Stimulated activated CD8-positive, alpha-beta memory T cell treated with anti-CD3 and anti-CD28 coated beads, Interleukin-4, amount 100 ng/mL, for 1 hour (primary cell): ENCODE measurements at regions not wholly inside any gene's neighbourhood (a gene's known extent, or its start where the extent isn't known, plus 50 kb on each side); places are given as distances from the start of the nearest gene placed in this dataset.

Source experiments
- DNase-seq, 2 donors: peaks; one replicate each; pipeline ENCODE4 v3.0.0-alpha.2; 2020; ENCODE audit warnings: low read depth in 2 of 2, low spot score in 1 of 2

DNA sequence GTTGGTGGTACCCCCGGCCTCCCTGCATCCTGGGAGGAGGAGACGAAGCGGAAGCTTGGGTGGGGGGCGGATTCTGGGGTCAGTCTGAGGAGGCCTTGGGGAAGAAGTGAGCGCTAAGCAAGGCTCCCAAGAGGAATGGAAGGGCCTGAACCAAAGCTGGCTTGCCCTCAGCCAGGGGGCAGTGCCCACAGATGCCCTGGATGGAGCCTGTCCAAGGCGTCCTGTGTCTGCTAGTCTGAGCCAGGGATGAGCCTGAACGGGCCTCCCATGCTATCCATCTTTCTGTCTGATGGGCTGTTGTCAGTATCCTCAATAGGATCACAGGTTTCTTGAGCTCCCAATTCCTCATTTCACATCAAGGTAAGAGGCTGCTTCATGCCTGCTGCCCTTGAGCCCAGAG is 122.3 kb upstream of the LHX1 start:
- DNase-seq = no peak

DNA sequence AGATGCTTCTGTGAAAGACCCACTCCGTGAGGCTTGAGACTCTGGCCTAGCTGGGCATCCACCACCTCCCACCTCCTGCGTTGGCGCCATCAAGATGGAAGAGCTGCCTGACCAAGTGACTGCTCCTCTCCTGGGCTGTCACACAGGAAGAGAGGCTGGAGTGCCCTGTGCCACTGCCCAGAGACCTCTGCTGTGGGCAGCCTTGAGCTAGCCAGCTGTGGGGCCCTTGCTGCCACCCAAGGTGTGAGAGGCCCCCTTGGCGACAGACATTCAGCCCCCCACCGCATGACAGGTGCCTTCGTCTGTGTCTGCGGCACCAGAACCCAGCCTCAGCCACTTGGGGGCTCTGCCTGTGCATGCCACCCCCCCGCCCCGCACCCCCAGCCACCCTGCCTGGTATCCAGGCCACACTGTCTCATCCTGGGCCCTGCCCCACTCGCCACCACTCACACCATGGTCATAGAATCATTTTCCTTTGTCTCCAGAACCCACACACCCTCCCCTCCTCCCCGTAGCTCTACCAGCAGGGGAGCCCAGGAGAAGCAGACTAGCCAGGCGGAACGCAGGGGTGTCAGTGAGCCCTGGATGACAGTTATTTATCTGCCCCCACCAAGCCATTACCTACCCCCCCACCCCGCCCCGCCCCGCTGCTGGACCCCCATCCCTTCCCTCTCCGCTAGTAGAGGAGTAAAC is 120.9 kb upstream of the LHX1 start:
- no peak for DNase-seq

DNA sequence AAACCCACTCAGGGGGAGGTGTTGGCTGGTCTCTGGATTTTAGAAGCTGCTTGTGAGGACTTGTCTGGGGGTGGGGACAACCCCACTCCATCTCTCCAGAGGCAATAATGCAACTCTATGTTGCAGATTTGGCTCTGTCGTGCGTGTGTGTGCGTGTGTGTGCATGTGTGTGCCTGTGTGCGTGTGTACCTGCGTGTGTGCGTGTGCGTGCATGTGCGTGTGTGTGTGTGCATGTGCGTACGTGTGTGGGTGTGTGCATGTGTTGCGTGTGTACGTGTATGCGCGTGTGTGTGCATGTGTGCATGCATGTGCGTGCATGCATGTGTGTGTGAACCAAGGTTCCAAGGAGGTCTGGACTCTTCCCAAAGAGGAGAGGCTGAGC is 120.4 kb upstream of the LHX1 start:
- DNase-seq = no peak

DNA sequence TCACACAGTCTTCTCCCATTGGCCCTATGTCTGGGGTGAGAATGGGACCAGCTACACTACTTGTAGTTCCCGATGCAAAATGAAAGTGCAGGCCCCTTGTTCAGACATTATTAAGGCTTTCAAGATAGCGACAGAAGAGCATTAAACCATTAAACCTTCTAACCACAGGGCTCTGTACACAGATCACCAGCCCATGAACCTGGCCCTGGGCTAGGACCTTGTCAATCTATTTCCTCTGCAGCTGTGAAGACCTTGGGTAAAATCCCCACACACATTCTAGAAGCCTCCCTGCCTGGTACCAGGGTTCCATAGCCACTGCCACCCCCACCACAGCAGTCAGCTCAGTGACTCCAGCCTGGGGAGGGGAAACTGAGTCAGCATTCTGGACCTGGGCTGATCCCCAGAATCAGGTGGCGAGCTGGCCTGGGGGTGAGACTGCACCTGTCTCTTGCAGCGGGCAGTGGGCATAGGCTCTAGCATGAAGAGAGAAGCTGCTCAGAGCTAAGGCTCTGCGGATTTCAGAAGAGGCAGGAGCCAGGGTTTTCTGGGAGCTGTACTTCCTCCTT is 119.7 kb upstream of the LHX1 start:
- DNase-seq = no peak

DNA sequence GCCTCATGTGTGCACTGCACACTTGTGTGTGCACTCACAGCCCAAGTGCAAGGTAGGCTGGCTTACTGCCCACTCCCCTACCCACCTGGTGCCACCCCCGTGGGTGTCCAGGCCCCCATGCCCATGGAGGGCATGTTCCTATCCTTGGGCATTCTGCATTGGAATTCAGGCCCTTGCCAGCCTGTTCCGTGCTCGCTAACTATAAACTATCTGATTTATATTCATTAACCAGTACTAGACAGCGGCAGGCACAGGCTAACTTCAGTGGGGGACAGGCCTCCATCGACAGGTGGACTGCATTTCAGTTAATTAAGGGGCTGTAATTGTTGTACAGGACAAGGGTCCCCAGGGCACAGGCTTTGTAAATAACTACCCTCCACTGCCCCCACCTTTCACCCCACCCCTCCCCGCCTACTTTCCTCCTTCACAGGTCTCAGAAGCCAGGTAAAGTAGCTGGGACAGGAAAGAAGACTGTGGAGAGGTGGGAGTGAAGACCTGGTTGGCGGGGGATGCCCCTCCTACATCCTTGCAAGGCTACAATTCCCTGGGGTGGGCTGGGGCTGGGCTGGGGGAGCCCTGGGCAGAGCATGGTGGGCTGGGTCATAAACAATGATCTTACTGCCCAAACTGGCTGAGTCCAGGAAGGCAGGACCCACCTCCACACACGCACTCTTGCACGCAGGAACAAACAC is 119.0 kb upstream of the LHX1 start:
- DNase-seq = no peak

DNA sequence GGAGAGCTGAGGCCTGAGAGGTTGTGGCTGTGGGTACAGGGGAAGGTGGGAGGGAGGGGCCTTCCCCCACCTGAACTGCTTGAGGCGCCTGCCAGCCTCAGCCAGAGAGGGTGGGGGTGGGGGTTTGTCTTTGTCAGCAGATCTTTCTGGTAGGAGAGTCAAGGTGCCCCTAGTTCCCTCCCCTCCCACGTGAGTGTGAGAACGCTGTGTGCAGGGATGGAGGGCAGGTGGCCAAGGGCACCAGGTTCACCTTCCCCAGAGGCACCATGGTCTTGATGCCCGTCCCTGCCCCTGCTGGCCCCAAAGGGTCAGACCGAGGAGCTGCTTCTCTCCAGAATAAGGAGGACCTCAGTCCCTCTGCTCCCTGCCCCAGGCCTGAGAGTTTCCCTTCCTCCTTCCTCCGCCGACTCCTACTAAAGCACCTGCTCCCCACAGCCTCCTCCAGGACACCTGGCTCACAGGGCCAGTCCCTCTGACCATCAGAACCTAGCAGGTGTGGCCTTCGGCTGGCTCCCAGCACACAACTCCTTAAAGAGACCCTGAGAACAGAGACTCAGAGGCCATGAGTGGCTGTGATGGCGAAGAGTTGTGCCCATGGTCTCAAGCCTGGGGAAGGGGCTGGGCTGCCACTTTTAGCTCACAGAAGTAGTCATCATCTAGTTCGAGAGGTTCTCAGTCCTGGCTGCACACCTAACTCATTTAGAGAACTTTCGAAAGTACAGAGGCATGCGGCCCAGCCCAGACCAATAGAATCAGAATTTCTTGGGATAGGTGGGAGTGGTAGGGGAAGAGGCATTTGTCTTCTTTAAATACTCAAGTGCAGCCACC is 113.2 kb upstream of the LHX1 start:
- no peak for DNase-seq

DNA sequence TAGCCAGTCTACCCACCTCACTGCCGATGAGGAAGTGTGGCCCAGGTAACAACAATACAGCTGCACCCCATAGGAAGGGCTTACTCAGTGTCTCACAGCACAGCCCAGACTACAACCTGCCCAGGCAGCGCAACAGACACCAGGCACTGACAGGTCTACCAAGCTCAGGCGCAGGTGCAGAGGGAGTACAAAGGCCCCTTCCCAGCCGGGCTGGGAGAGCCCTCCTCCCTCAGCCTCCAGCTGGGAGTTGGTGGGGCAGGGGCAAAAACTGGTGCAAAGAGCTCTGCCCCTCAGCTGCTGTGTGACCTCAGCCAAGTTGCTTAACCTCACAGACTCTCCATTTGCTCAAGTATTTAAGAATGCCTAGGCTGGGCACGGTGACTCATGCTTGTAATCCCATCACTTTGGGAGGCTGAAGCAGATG is 112.6 kb upstream of the LHX1 start:
- no peak for DNase-seq

DNA sequence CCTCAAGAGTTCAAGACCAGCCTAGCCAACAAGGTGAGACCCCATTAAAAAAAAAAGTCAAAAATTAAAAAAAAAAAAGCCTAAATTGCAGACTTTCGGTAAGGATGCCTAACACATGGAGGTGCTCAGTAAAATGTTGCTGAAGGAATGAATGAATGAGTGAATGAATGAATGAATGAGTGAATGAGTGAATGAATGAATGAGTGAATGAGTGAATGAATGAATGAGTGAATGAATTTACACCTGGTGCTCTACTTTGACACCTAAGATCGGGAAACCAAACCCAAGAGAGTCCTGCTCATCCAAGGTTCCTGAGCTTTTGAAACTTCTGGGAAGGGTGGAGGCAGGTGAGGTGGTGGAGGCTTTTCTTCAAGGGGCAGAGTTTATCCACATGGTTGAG is 112.2 kb upstream of the LHX1 start:
- DNase-seq = no peak

DNA sequence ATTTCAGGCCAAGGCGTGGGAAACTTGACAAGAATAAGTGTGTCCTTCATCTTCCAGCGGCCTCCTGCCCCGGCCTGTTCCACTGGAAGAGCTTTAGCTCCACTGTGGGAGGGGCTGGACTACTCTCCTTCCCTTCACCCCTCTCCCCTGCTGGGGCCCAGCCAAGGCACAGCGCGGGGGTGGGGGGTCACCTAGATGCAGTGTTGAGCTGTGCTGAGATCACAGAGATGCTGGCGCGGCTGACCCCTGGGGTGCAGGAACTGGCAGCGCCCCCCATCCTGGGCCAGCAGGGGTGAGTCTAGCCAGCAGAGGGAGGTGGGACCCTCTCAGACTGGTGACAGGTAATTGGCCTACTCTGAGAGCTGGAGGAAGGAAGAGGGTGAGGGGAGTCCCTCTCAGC is 111.8 kb upstream of the LHX1 start:
- DNase-seq = no peak

DNA sequence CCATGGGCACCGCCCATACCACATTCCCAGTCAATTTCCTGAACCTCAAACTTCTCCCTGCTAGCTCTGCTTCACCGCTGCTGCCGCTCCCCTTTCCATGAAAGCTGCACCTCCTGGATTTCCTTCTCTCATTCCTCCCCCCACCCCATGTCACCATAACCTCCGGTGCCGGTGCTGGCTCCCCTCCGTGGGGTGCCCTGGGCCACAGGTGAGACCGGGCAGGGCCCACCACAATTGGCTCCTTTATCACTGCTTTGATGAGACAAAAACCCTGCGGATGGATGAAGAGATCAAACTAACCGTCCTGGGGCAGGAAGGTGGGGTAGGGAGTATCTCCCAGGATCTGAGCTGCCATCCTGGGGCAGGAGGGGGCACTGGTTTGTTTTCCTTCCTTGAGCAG is 111.3 kb upstream of the LHX1 start:
- DNase-seq = no peak

DNA sequence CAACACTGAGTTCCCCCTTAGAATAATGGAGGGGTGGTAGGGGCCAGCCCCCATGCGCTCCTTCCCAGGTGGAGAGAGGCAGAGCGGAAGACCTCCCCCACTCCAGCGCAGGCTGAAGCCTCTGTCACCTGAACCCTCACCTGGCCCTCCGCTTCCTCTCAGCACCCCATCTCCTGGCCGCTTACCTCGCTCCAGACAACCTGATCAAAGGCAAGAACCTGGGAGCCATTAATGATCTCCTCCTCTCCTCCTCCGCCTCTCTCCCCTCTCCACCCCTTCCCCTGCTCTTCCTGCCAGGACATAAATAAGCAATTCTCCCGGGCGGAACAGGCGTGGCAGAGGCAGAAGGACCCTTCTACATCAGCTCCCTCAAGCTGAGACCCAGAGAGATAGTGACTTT is 110.2 kb upstream of the LHX1 start:
- DNase-seq = no peak

DNA sequence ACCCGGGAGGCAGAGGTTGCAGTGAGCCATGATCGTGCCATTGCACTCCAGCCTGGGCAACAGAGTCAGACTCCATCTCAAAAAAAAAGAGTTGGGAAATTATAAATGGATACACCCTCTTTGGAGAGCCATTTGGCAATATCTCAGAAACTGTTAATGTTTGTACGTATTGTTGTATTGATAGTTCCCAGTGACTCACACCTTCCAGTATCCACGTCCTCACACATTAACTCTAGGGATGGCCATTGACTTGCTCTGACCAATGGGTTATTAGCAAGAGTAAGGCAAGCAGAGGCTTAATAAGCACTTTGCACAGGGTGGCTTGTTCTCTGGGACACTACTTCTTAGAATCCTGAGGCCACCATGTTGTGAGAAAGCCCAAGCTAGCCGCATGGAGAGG is 107.6 kb upstream of the LHX1 start:
- no peak for DNase-seq

DNA sequence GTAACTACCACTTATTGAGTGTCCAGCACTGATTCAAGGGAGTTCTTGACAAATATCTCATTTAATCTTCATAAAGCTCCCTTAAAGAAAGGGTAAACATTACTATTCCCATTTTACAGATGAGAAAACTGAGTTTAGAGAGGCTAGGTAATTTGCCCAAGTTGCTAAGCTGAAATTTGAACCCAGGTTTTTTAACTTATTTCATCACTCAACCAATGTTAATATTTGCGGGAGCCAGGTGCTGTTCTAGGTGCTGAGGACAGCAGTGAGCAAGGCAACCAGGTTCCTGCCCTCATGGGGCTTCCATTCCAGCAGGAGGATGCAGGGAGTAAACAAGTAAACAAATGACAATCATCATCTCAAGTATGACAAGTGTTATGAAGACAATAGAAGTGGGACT is 104.0 kb upstream of the LHX1 start:
- no peak for DNase-seq

DNA sequence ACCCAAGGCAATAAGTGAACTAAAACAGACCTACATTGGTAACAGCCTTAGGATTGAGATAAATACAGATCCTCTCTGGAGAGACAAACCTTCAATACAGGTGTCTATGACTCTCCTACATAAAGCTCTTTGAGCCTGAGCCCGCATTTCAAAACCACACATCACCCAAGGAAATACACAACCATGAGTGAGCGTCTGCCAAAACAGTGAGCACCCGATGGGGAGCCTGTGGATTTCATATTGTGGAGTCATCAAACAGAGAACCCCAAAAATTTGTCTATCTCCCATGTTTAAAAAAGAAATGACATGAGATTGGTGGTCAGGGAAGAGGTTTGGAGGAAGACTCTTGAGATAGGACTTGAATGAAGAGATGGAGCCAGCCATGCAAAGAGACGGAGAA is 102.2 kb upstream of the LHX1 start:
- no peak for DNase-seq

DNA sequence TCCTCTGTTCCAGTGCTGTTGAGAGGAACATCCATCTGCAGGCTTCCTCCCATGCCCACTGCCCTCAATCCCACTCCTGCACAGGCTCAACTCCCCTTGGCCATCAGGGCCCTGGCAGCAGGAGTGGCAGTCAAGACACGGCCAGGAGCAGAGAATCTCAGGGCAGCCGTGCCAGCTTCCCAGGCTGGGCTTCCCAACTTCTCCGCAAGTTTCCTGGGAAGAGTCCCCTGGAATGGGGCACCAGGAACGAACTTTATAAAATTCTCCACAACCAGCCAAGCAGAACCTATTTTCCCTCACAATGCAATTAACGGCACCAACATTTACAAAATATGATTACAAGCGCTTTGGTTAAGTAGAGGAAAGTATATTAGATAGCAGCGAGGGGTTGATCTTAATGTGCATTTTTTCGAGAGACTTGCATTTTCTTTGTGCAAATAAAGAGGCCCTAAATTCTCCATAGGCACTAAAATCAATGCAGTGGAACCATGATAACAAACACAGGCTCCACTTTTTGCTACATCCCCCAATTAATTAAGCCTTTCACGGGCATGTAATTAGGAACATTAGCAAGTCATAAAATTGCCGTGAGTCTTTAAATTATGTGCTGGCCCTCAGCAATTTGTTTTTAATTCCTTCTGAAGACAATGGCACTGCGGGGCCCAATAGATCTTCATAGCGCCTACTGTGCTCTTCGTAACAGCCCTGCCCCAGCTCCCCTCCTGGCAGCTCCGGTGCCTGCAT is 99.9 kb upstream of the LHX1 start:
- DNase-seq = no peak

DNA sequence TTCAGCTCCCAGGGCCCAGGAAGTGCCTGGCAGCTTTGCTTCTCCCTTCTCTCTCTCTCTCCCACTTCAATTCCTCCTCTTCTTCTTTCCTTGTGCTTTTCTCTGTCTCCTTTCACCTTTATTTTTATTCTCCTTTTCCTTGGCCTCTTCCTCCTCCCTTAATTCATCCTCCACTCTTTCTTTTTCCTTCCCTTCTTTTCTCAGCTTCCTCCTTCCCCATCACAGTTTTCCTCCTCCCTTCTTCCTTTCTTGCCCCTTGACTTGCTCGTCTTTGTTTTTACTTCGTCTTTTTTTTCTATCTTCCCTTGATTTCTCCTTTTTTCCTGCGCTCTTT is 99.4 kb upstream of the LHX1 start:
- DNase-seq = no peak

DNA sequence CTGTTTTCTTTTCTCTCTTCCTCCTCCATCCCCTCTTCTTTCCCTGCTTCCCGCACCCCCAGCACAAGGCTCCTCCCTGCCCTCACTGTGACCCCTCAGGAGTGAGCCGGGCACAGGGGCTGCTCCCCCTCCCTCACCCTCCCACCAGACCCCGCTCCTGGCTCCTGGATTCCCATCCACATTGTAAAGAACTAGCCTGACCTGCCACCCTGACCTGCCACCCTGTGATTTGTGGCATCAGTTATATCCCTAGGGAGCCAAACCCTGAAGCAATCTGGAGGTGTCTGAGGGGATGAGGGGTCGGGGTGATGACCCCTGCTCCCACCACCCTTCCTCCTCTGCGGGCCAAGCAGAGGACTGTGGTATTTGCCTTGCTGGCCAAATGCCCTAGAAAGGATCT is 98.0 kb upstream of the LHX1 start:
- DNase-seq = no peak

DNA sequence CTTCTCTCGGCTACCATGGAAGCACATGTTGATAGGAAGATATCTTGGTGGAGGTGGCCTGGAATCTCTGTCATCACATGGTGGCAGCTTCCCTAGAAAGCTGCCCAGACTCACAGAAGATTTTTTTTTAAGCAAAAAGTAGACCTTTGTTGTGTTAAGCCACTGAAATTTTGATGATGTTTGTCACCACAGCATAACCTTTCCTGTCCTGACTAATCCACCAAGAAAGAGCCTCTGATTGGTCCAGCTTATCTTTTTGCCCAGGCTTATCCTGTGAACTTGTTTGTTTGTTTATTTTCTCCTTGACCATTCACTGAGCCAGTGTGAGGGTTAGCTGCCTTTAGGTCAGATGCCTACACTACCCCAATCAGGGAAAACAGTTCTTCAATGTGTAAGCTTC is 96.5 kb upstream of the LHX1 start:
- DNase-seq = no peak

DNA sequence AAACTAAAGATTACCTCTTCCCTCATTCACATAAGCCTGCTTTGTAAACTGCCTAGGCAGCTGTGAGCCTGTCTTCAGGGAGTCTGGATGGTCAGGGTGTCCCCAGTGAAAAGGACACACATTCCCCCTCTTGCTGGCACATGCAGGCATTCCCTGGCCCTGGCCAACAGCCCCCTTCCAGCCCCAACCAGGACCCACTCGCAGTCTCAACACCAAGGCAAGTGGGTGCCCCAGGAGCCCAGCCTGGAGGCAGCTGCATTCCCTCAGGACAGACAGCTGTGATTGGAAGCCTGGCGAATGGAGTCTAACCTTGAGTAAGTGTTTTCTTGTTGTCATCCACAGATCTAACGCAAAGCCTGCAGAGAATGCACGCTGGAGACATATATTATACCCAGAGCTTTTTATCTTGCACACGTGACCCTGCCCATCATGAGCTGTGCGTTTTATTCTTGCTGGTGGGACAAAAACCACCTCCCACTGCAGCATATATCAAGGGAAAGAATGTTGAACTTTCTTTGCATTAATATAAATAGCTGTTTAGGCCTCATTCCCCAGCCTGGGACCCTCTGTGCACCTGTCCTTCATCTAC is 95.0 kb upstream of the LHX1 start:
- no peak for DNase-seq

DNA sequence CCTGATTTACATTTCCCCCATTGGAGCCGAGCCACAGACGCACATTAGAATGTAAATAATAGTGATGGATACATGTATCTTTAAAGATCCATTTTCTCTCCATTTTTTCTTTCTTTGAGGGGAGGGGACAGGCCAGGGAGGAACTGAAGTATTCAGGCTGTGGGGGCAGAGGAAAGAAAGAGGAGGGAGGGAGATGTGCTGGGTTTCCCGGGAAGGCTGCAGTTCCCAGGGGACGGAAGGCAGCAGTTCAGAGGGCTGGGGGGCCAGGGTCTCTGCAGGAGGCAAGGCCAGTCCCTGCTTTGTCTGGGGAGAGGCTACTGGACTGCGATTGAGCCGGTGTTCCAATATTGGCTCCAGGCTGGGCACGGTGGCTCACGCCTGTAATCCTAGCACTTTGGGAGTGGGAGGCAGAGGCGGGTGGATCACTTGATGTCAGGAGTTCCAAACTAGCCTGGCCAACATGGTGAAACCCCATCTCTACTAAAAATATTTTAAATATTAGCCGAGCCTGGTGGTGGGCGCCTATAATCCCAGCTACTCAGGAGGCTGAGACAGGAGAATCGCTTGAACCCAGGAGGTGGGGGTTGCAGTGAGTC is 94.2 kb upstream of the LHX1 start:
- DNase-seq = no peak

DNA sequence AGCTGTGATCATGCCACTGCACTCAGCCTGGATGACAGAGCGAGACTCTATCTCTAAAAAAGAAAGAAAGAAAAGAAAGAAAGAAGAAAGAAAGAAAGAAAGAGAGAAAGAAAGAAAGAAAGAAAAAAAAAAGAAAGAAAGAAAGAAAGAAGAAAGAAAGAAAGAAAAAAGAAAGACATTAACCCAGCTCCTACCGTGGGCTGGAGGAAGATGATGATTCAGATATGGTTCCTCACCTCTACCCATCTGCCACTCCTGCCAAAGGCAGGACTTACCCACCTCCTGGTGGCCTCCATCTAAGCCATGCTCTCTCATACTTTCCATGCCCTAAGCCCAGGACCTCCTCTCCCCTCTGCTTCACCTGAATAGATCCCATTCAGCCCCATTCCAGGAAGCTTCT is 93.3 kb upstream of the LHX1 start:
- no peak for DNase-seq
